ENCODE measurements at regions not wholly inside any gene's neighbourhood (a gene's known extent, or its start where the extent isn't known, plus 50 kb on each side); places are given as distances from the start of the nearest gene placed in this dataset.
A peak's percentile ranks its signal among the peaks of the same experiment; 100 is the strongest.
"Not testable (repeated sequence)": the region's sequence is repeated elsewhere in the genome, so short reads cannot be mapped to it uniquely, and the experiment has no call there.

GRCh38 chr1:194361374-194362131 is 1175.1 kb upstream of the B3GALT2 start:
- no peak for DNase-seq

GRCh38 chr1:194358208-194358581 is 1171.8 kb upstream of the B3GALT2 start:
- DNase-seq = no peak

GRCh38 chr1:194357573-194358207 is 1171.3 kb upstream of the B3GALT2 start:
- DNase-seq = not testable (repeated sequence)

- no peak for DNase-seq
Observed at GRCh38 chr1:194355488-194356106, 1169.2 kb upstream of the B3GALT2 start.

- no peak for DNase-seq
Observed at GRCh38 chr1:194353121-194353520, 1166.7 kb upstream of the B3GALT2 start.

GRCh38 chr1:194347200-194347599 is 1160.8 kb upstream of the B3GALT2 start:
- DNase-seq = no peak

- DNase-seq = no peak
Observed at GRCh38 chr1:194342484-194343262, 1156.3 kb upstream of the B3GALT2 start.

GRCh38 chr1:194341587-194341986 is 1155.2 kb upstream of the B3GALT2 start:
- peak; percentile 11 for DNase-seq

GRCh38 chr1:194339471-194339870 is 1153.1 kb upstream of the B3GALT2 start:
- DNase-seq = no peak

GRCh38 chr1:194338241-194338948 is 1152.0 kb upstream of the B3GALT2 start:
- DNase-seq = peak; percentile 73

GRCh38 chr1:194333240-194333639 is 1146.8 kb upstream of the B3GALT2 start:
- no peak for DNase-seq

GRCh38 chr1:194331758-194332157 is 1145.3 kb upstream of the B3GALT2 start:
- DNase-seq = no peak

- no peak for DNase-seq
Observed at GRCh38 chr1:194322751-194323150, 1136.3 kb upstream of the B3GALT2 start.

GRCh38 chr1:194318790-194319280 is 1132.4 kb upstream of the B3GALT2 start:
- DNase-seq = no peak

GRCh38 chr1:194309697-194310096 is 1123.3 kb upstream of the B3GALT2 start:
- no peak for DNase-seq

GRCh38 chr1:194309269-194309668 is 1122.9 kb upstream of the B3GALT2 start:
- DNase-seq = no peak

- DNase-seq = no peak
Observed at GRCh38 chr1:194300776-194301175, 1114.4 kb upstream of the B3GALT2 start.

GRCh38 chr1:194300340-194300739 is 1113.9 kb upstream of the B3GALT2 start:
- no peak for DNase-seq

- DNase-seq = peak; percentile 26
Observed at GRCh38 chr1:194298007-194298598, 1111.7 kb upstream of the B3GALT2 start.

GRCh38 chr1:194297094-194297493 is 1110.7 kb upstream of the B3GALT2 start:
- no peak for DNase-seq

GRCh38 chr1:194296201-194296600 is 1109.8 kb upstream of the B3GALT2 start:
- no peak for DNase-seq

- peak; percentile 45 for DNase-seq
Observed at GRCh38 chr1:194295685-194296084, 1109.3 kb upstream of the B3GALT2 start.

Measured in activated CD4-positive, alpha-beta T cell treated with anti-CD3 and anti-CD28 coated beads, Interleukin-10, Interleukin-2, amounts not matched to agents 100 ng/mL and 50 ng/mL, durations not matched to agents 16 hours and 8 hours (primary cell).